GM21529 (cell line): ENCODE measurements at regions not wholly inside any gene's neighbourhood (a gene's known extent, or its start where the extent isn't known, plus 50 kb on each side); places are given as distances from the start of the nearest gene placed in this dataset.
"Not testable (repeated sequence)": the region's sequence is repeated elsewhere in the genome, so short reads cannot be mapped to it uniquely, and the experiment has no call there.

Source experiments
- ATAC-seq: cut with Tn5 transposase; IDR thresholded peaks from one replicate; pipeline ENCODE4 v1.9.1; 2021; ENCODE audit not compliant: unreplicated experiment

DNA sequence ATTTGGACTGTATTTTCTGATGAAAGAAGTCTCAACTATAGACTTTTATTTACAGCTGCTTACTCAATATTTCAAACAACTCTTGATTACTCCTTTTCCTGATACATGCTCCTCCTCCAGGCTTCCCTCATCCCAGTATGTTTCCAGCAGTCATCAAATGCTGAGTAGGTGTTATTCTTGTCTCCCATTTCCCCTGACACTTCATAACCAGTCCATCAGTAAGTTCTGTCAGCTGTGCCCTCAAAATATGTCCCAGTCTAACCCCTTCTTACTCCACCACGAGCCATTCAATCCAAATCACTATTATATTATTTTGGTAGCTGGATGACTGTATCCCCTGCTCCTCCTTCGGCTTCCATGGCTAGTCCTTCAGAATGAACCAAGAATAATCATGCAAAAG lies 189.1 kb upstream of the DTNA start:
- no peak for ATAC-seq

DNA sequence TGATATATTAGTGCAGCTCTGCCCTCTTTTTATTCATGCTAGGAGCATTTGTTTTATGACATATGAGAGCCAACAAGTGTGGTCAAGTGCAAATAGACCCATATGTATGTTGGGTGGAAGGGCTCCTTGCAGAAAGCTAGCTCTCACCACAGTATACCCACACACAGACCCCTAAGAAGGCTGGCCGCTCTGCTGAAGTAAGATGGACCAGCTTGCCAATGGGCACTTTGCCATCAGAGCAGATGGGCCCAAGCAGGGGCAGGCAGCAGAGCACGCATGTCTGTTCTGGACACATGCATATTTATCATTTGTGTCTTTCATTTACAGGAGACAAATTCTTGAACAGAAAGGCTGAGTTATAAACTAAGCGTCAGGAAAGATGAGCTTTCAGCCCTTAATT lies 187.5 kb upstream of the DTNA start:
- no peak for ATAC-seq

DNA sequence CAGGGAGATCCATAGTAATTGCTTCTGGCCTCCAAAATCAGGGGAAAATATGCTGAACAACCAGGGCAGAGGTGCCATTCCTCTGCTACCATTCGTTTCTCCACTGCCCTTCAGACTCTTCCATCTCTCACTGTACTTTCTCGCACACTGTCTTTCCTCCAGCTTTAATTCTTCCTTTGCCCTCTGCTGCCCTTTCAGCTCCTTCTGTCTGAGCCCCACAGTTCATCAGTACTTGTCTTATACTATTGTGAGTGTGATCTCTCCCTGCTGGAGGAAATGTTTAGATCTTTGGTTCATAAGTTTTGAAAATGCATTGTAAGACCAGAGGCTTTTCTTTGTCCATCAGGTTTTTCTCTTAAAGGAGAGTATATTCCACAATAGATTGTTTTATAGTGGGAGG lies 184.9 kb upstream of the DTNA start:
- ATAC-seq: no peak

DNA sequence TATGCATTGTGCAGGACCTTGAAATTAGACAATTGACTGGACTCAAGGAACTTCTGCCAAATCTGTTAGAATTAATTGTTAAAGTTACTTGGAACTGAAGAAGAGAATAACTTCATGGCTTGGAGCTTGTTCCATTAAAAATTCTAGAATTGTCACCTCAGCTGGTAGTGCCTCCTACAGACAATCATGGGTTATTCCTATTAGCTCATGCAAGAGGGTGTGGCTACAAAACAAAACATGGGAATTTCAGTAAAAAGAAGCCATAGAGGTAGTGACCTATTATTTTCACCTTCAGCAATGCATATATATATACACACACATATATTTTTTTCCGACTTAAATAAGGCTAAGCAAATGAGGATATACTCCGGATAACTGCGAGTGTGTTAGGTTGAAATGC lies 181.9 kb upstream of the DTNA start:
- ATAC-seq: no peak

DNA sequence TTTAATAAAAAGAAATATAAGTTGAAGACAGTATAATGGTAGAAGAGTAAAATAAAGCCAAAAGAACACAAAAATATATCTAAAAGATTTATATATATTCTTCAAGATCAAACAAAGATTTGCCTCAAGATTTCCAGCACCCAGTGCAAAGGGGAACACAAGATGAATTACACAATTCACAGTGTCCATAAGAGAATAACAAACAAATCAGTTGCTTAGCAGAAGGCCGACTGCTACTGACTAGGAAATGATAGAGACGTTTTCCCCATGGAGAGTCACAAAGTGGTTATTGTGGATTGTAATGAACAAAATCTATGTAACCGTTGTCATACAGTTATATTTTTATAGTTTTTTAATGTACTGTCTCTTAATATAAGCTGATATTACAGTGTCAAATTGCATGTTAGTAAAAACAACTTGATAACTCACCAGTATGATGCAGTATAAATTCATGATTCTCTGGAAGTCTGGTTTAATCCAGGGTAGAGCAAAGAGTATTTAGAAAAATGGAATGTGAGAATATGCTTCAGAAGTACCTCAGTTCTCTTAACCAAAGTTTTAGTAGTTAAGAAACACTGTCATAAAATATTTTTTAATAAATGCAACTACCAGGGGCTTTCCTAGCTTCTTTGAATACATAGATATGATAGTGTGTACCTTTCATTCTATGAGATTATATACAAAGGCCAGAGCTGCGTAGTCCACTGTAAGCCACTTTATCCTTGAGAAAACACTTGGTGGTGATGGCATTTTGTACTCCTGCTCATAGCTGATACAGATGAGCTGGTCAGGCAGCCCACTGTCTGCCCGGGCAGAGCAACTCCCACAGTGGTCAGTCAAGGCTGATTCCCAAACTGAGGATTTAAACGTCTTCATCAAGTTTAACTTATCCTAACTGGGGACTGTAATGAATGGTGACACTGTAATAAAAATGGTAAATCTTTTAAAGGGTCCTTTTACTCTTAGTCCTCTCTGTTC lies 180.5 kb upstream of the DTNA start:
- ATAC-seq: no peak

DNA sequence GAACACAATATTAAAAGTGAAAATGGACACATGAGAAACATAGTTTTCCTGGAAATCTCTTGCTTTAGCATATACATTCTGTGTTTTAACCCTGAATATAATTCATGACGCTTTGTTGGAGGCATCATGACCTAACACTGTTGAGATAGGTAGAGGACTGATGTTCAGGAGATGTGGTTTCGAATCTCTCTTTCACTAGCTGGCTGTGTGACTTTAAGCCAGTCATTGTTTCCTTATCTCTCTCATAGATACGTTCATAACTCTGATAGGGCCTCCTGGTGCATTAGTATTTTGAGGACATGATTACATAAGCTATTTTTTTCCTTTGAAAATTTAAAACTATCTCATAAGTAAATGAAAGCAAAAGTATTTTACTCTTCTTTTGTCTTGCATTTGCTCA lies 179.0 kb upstream of the DTNA start:
- ATAC-seq: no peak

DNA sequence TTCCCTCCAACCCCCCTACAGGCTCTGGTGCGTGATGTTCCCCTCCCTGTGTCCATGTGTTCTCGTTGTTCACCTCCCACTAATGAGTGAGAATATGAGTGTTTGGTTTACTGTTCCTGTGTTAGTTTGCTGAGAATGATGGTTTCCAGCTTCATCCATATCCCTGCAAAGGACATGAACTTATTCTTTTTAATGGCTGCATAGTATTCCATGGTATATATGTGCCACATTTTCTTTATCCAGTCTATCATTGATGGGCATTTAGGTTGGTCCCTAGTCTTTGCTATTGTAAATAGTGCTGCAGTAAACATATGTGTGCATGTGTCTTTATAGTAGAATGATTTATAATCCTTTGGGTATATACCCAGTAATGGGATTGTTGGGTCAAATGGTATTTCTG lies 175.5 kb upstream of the DTNA start:
- not testable (repeated sequence) for ATAC-seq

DNA sequence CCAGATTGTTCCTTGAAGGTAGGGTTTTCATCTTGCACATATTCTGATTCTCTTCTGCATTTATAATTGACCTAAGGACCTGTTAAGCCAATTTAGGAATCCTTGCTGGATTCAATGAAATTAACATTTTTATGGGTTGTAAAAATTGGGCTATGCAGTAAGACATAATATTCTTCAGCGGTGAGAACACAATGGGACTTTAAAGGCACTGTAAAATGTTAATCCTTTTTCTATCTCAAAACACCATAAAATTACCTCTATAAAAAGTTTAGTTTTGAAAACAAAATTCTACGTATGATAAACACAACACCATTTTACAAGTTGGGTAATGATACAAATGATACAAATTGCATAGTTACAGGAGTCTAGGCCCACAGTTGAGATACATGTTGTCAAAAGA lies 169.2 kb upstream of the DTNA start:
- no peak for ATAC-seq

DNA sequence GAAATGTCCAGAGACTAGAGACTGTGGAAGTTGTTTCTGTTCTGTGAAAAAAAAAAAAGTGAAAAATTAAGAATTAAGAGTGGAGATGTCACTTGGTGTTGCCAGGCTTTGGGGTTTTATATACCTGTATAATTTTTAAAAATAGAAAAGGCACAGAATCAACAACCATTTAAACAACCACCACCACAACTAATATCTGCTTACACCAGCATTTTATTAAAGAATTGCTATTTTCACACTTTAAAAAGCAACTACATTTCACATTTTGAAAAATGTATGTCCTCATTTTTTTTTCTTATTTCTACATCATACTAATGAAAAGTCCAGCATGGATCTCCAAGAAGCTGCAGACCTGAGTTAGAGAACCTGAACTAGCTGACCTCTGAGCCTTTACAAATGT lies 167.5 kb upstream of the DTNA start:
- ATAC-seq: no peak

DNA sequence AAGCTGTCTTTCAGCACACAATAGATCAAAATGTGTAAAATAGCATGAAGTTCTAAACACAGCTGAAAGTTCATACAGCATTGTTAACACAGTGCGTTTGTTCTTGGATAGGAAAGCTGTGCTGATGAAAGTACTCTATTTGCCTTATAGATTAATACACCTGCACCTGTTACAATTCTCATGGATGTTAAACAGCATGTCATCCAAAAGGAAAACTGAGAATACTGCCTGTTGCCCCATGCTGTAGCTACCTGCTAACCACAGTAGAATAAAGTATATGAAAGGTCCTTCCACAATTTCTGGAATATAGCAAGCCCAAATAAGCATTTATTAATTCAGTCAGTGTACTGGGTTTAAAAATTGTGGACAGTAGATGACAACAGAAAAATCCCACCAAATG lies 166.7 kb upstream of the DTNA start:
- no peak for ATAC-seq

DNA sequence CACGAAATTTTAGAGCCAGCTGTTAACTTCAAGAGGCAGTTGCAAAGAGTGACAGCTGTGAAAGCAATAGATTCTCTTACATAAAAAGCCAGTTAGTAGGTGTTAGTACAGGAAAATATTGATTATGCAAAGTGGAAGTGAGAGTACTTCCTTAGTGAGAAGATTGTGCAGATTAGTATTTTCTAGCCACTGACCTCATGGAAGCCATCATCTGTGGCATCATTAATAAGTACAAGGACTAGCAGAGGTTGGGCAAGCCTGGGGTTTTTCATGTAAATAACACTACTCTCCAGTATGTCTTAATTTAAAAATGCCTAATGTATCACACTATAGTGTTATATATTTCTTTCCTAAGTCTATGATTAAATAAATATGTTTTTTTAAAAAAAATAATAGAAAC lies 166.2 kb upstream of the DTNA start:
- no peak for ATAC-seq

DNA sequence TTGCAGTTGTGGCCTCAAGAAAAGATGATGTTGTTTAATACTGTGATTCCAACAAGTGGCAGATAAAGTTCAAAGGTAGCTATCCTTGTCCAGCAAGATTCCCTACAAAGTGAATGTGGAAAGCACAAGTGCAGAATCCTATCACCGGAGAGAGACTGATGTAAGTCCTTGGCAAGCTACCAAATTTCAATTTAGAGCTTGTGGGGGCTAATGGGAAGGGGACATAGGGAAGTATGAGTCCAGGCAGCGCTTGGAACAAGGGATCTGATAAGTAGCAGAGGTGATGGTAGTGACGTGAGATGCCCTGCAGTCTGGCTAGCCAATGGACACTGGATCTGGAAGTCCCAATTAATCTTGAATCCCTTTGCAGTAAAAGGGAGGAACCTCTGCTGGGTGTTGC lies 165.2 kb upstream of the DTNA start:
- no peak for ATAC-seq

DNA sequence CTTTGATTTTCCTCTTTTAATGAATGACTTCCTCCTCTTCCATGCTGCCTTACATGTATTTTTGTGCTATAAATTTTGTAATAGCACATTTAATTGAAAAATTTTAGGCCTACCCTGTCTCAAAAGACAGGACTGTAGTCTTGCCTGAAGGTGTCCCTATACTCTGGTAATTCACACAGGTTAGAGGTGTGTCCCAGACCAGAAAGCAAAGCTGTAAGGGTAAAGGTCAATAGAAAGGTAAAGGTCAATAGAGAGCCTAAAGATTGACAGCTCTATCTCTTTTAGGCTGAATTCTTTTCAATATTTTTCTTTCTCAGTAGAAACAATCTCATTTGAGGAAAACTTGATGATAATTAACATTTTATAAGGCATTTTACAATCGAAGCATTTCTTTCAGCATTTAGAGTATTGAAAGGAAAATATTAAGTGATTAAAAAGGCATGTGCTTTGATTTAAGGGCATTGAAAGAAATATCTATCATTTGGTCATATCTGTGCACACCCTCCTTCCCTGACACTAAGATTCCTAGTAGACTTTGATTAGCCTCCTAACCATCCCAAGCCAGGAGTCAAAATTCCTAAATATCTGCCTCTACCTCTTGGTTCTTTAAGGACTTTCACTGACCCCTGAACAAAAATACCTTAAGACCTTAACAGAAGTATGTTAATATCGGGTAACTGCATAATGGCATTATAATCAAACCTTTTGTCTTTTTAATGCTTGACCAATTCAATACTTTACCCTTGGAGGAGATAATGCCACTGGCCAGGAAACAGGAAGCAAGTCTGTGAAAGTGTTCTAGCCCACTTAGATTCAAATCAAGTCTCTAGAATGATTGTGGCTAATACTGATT lies 161.8 kb upstream of the DTNA start:
- ATAC-seq: no peak

DNA sequence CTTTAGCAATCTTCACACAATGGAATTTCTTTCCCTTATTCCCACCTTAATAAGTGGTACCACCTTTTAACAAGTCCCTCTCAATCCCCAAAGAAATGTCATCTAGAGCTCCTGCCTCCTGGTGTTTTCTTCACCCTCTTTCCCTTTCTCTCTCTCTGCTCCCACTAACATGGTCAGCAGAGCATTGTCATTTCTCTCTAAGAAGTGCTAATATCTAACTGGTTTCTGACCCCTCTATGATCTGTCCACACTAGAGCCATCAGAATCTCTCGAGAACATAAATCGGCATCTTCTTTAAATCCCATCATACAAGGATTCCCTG lies 161.2 kb upstream of the DTNA start:
- ATAC-seq: no peak

DNA sequence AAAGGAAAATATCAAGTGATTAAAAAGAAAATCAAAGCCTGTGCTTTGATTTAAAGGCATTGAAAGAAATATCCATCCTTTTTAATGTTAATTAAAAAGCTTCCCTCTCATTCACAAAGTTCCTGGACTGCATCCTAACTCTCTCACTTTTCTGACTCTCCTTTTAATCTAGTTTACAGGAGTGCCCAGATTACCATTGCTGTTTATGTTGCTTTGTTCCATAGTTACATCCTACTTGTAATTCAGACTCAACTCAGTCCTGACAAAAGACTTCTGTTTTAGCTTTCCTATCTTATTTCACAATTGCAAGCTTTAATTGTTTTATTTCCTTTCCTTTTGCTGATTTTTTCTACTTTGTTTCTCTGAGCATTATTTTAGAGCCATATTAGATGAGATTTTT lies 160.7 kb upstream of the DTNA start:
- ATAC-seq: no peak

DNA sequence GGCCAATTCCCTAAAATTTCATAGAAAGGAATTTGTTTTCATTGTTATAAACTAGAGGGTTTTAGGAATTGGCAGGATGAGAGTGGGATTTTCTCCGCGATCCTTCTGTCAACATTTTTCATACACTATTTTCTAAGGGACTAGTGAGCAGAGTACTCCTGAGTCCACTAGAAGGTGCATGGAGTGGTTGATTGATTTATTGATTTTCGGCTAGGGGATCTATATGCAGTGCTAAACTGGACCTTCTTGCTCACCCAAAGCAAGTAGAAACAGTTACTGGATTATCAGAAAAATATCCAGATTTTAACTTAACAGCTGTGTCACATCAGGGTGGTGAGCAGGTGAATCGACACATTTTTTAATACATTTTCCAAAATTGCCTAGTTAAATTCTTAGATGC lies 159.9 kb upstream of the DTNA start:
- no peak for ATAC-seq

DNA sequence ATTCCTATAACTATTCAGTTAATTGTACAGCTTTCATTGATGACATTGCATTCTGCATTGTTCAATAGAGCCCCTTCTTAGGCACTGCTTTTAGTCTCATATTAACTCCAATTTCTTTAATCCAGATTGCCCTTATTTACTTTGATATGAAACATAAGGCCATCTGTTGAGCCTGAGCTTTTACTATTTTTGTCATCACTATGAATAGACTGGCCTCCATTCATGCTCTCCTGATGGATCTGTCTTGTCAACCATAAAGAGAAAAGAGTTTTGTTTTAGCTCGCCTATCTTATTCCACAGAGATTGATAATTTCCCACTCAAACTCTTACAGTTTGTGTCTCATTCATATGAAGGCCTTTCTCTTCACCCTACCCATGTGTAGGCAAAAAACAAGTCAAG lies 159.2 kb upstream of the DTNA start:
- ATAC-seq: no peak

DNA sequence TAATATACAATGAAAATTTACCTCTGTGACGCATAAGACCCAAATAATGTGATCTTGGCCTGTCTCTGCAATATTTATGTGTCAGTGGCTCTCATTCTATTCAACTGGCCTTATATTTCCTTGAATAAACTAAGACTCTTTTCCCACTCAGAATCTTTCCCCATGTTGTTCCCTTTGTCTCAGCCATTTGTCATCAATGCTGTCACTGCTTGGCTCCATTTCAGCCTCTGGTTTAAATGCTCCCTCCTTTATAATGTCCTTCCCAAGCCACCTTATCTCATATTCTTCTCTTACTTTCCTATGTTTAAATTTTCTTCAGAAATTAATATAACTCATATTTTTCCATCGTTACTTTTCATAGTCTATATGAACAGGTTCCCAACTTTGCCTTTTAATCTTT lies 158.3 kb upstream of the DTNA start:
- no peak for ATAC-seq

DNA sequence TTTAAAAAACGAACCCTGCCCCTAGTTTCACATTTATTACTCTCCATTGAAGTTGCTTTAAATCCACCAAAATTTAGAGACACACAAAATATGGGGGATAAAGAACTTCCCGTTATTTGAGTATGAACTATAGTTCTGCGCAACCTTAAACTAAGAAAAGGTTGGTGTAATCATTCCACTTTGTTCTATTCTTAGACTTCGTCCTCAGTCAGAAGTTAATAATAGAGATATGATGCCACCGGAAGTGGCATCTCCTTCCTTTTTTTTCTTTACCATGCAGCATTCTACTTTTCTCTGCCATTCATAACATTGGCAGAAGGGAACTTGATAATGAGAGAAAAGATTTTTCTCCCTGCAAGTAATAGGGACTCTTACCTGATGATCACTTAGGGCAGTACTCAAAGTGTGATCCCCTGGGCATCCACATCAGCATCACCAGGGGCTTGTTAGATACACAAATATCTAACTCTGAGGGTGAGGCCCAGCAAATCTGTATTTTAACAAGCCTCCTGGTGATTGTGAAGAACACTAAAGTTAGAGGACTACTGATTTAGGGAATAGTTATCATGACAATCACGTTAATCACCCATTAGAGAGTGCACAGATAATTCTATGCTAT lies 147.7 kb upstream of the DTNA start:
- no peak for ATAC-seq

DNA sequence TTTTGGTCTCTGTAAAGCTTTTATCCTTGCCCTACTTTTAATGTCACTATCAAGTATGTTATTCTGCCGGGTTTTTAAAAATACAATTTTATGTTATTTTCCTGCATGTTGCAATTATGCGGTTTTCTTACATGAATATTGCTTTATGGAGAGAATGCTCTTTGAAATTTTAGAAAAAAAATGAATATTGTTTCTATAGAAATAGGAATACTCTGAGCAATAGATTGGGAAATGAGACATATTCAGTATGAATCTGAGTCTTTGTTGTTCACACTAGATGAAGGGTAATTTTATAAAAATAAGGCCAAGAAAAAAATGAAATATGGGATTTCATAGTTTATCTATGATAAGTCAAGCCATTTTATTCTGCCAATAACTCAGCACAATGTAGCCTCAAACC lies 142.2 kb upstream of the DTNA start:
- no peak for ATAC-seq

DNA sequence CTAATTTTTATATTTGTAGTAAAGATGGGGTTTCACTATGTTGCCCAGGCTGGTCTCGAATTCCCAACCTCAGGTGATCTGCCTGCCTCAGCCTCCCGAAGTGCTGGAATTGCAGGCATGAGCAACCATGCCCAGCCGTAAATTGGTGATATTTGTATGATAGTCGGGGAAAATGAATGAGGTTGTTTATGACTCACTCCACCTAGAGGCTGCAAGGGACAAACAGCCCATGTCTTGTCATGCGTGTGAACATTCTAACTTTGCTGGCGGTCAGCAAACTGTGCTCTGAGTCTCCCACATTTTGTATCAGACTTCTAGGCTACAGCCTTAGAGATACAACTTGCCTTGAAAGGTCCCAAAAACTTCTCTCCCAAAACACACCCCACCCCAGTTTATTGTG lies 133.5 kb upstream of the DTNA start:
- no peak for ATAC-seq

DNA sequence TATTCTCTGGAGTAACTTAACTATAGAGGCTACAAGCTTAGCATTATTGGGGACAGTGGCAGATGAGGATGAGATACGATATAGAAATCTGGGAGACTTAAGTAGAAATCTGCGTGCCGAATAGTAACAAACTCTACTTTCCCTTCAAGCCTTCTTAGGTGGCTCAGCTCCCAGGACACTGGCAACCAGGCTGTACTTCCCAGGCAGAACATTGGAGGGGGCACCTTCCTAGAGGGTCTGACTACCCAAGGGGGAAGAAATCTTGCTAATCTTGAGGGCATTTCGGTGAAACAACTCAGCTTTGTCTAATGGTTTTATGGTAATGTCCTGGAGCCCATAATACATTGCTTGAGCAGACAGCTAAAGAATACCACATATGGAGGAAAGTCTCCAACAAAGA lies 126.2 kb upstream of the DTNA start:
- ATAC-seq: no peak
